GM12878 (cell line): ENCODE measurements at regions not wholly inside any gene's neighbourhood (a gene's known extent, or its start where the extent isn't known, plus 50 kb on each side); places are given as distances from the start of the nearest gene placed in this dataset.

Experiments used
- ASH2L ChIP-seq: fragments of 300-600, 200-600 bp; sonication (generic); IDR thresholded peaks from 2 replicates; pipeline ENCODE4 v1.6.1; 2017; ENCODE audit warnings: low read depth, mild to moderate bottlenecking, borderline replicate concordance
- ATF7 ChIP-seq: fragments of 450-650 bp; IDR thresholded peaks from 2 replicates; pipeline ENCODE4 v1.6.1; 2016; ENCODE audit warnings: low read depth, mild to moderate bottlenecking
- CBFB ChIP-seq: IDR thresholded peaks from 2 replicates; pipeline ENCODE4 v1.6.1; 2016; ENCODE audit warnings: antibody characterized with exemption, low read depth
- ELK1 ChIP-seq: IDR thresholded peaks from 2 replicates; pipeline ENCODE4 v1.6.1; 2012; ENCODE audit warnings: low read depth, low read length, improper control_type of control experiment
- HDGF ChIP-seq: fragments of 450-650 bp; IDR thresholded peaks from 2 replicates; pipeline ENCODE4 v1.6.1; 2016; ENCODE audit warnings: antibody characterized with exemption
- MEF2B ChIP-seq: fragments of 450-650 bp; IDR thresholded peaks from 2 replicates; pipeline ENCODE4 v1.6.1; 2018; ENCODE audit warnings: mild to moderate bottlenecking, moderate library complexity; ENCODE audit not compliant: partially characterized antibody, poor library complexity, severe bottlenecking
- NFXL1 ChIP-seq: fragments of 450-650 bp; IDR thresholded peaks from 2 replicates; pipeline ENCODE4 v1.6.1; 2017; ENCODE audit warnings: antibody characterized with exemption, mild to moderate bottlenecking, borderline replicate concordance
- NR2C1 ChIP-seq: fragments of 450-650 bp; IDR thresholded peaks from 2 replicates; pipeline ENCODE4 v1.6.1; 2017; ENCODE audit warnings: antibody characterized with exemption, mild to moderate bottlenecking, moderate library complexity
- RBBP5 ChIP-seq: fragments of 200-600 bp; sonication (generic); conservative IDR thresholded peaks from 2 replicates; pipeline ENCODE4 v1.6.1; 2016
- SUZ12 ChIP-seq: fragments of 200-600 bp; sonication (generic); IDR thresholded peaks from one replicate; pipeline ENCODE4 v1.6.1; 2018; ENCODE audit warnings: antibody characterized with exemption, mild to moderate bottlenecking; ENCODE audit not compliant: unreplicated experiment
- ZNF207 ChIP-seq: fragments of 450-650 bp; IDR thresholded peaks from 2 replicates; pipeline ENCODE4 v1.6.1; 2014; ENCODE audit warnings: antibody characterized with exemption, mild to moderate bottlenecking, borderline replicate concordance
- TF ChIP-seq, protein P1 (sequence below): fragments of 450-650 bp; IDR thresholded peaks from 2 replicates; pipeline ENCODE4 v1.6.1; 2016; ENCODE audit warnings: mild to moderate bottlenecking
- TF ChIP-seq, protein P2 (sequence below): fragments of 150-350 bp; IDR thresholded peaks from 2 replicates; pipeline ENCODE4 v1.6.1; 2016; ENCODE audit warnings: low read depth, low read length
- TF ChIP-seq, protein P3 (sequence below): fragments of 450-650 bp; IDR thresholded peaks from 2 replicates; pipeline ENCODE4 v1.6.1; 2018; ENCODE audit warnings: borderline replicate concordance, mild to moderate bottlenecking; ENCODE audit not compliant: partially characterized antibody
- TF ChIP-seq, protein P4 (sequence below): IDR thresholded peaks from 2 replicates; pipeline ENCODE4 v1.6.1; 2011; ENCODE audit warnings: borderline replicate concordance, low read depth, mild to moderate bottlenecking, moderate library complexity, mixed read lengths, low read length; ENCODE audit not compliant: insufficient read depth; ENCODE audit errors: extremely low read length
- TF ChIP-seq, protein P5 (sequence below): fragments of 150-350 bp; IDR thresholded peaks from 2 replicates; pipeline ENCODE4 v1.6.1; 2014; ENCODE audit warnings: mild to moderate bottlenecking, low read depth, low read length

- TF ChIP-seq, protein P1, sequence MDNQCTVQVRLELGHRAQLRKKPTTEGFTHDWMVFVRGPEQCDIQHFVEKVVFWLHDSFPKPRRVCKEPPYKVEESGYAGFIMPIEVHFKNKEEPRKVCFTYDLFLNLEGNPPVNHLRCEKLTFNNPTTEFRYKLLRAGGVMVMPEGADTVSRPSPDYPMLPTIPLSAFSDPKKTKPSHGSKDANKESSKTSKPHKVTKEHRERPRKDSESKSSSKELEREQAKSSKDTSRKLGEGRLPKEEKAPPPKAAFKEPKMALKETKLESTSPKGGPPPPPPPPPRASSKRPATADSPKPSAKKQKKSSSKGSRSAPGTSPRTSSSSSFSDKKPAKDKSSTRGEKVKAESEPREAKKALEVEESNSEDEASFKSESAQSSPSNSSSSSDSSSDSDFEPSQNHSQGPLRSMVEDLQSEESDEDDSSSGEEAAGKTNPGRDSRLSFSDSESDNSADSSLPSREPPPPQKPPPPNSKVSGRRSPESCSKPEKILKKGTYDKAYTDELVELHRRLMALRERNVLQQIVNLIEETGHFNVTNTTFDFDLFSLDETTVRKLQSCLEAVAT = no peak
- TF ChIP-seq, protein P2, sequence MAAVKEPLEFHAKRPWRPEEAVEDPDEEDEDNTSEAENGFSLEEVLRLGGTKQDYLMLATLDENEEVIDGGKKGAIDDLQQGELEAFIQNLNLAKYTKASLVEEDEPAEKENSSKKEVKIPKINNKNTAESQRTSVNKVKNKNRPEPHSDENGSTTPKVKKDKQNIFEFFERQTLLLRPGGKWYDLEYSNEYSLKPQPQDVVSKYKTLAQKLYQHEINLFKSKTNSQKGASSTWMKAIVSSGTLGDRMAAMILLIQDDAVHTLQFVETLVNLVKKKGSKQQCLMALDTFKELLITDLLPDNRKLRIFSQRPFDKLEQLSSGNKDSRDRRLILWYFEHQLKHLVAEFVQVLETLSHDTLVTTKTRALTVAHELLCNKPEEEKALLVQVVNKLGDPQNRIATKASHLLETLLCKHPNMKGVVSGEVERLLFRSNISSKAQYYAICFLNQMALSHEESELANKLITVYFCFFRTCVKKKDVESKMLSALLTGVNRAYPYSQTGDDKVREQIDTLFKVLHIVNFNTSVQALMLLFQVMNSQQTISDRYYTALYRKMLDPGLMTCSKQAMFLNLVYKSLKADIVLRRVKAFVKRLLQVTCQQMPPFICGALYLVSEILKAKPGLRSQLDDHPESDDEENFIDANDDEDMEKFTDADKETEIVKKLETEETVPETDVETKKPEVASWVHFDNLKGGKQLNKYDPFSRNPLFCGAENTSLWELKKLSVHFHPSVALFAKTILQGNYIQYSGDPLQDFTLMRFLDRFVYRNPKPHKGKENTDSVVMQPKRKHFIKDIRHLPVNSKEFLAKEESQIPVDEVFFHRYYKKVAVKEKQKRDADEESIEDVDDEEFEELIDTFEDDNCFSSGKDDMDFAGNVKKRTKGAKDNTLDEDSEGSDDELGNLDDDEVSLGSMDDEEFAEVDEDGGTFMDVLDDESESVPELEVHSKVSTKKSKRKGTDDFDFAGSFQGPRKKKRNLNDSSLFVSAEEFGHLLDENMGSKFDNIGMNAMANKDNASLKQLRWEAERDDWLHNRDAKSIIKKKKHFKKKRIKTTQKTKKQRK = no peak
- TF ChIP-seq SUZ12 (no peak), CBFB (0 out of 2 replicates have a peak, but pooled peaks have one; percentile 33), NFXL1 (no peak), MEF2B (no peak), NR2C1 (no peak), ELK1 (no peak), ATF7 (no peak), ASH2L (no peak), ZNF207 (no peak), HDGF (no peak), RBBP5 (no peak)
- TF ChIP-seq, protein P3, sequence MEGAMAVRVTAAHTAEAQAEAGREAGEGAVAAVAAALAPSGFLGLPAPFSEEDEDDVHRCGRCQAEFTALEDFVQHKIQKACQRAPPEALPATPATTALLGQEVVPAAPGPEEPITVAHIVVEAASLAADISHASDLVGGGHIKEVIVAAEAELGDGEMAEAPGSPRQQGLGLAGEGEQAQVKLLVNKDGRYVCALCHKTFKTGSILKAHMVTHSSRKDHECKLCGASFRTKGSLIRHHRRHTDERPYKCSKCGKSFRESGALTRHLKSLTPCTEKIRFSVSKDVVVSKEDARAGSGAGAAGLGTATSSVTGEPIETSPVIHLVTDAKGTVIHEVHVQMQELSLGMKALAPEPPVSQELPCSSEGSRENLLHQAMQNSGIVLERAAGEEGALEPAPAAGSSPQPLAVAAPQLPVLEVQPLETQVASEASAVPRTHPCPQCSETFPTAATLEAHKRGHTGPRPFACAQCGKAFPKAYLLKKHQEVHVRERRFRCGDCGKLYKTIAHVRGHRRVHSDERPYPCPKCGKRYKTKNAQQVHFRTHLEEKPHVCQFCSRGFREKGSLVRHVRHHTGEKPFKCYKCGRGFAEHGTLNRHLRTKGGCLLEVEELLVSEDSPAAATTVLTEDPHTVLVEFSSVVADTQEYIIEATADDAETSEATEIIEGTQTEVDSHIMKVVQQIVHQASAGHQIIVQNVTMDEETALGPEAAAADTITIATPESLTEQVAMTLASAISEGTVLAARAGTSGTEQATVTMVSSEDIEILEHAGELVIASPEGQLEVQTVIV = no peak
- TF ChIP-seq, protein P4, sequence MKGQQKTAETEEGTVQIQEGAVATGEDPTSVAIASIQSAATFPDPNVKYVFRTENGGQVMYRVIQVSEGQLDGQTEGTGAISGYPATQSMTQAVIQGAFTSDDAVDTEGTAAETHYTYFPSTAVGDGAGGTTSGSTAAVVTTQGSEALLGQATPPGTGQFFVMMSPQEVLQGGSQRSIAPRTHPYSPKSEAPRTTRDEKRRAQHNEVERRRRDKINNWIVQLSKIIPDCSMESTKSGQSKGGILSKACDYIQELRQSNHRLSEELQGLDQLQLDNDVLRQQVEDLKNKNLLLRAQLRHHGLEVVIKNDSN = no peak
- TF ChIP-seq, protein P5, sequence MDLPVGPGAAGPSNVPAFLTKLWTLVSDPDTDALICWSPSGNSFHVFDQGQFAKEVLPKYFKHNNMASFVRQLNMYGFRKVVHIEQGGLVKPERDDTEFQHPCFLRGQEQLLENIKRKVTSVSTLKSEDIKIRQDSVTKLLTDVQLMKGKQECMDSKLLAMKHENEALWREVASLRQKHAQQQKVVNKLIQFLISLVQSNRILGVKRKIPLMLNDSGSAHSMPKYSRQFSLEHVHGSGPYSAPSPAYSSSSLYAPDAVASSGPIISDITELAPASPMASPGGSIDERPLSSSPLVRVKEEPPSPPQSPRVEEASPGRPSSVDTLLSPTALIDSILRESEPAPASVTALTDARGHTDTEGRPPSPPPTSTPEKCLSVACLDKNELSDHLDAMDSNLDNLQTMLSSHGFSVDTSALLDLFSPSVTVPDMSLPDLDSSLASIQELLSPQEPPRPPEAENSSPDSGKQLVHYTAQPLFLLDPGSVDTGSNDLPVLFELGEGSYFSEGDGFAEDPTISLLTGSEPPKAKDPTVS = no peak
Observed at GRCh38 chr3:137249311-137249940, 291.6 kb downstream of the IL20RB start (continued).
